Common myeloid progenitor, CD34-positive (primary cell): ENCODE measurements at regions not wholly inside any gene's neighbourhood (a gene's known extent, or its start where the extent isn't known, plus 50 kb on each side); places are given as distances from the start of the nearest gene placed in this dataset.

Source experiments
- CTCF ChIA-PET: fragments of 350-600 bp; sonication (Branson Sonifier 250); formaldehyde crosslinking; loops from one replicate; lab custom pipeline; 2021; ENCODE audit warnings: antibody characterized with exemption; lab: Charles Lee
- POLR2A ChIA-PET: fragments of 350-600 bp; sonication (Branson Sonifier 250); formaldehyde crosslinking; loops from one replicate; lab custom pipeline; 2021; ENCODE audit warnings: antibody characterized with exemption; lab: Charles Lee
- DNase-seq, 3 donors: peaks; one replicate each; pipeline versions ENCODE4 v3.0.0 to v3.0.0-alpha.2; 2013
- H3K27ac ChIP-seq, 2 experiments: 1 replicate in 1 of 2; 2 replicates in 1 of 2; pipeline ENCODE4 v1.7.0; 2013; ENCODE audit warnings: inconsistent platforms in 2 of 2, low read length in 2 of 2, mild to moderate bottlenecking in 2 of 2, low read depth in 1 of 2, moderate library complexity in 1 of 2; ENCODE audit not compliant: severe bottlenecking in 2 of 2, insufficient read depth in 1 of 2, poor library complexity in 1 of 2
- H3K27me3 ChIP-seq, 5 experiments: replicated peaks in 2 of 5; 1 replicate in 3 of 5; 2 replicates in 2 of 5; pipeline versions ENCODE4 v1.6.1 to v1.7.0; 2013; ENCODE audit warnings: low read length in 4 of 5, mild to moderate bottlenecking in 2 of 5, moderate library complexity in 2 of 5, inconsistent platforms in 1 of 5; ENCODE audit not compliant: insufficient read depth in 5 of 5, control insufficient read depth in 4 of 5
- H3K36me3 ChIP-seq, 4 experiments: 1 replicate in 2 of 4; 2 replicates in 2 of 4; pipeline versions ENCODE4 v1.6.1 to v1.7.0; 2013; ENCODE audit warnings: low read length in 3 of 4, control low read depth in 1 of 4, mild to moderate bottlenecking in 1 of 4; ENCODE audit not compliant: control insufficient read depth in 4 of 4, insufficient read depth in 4 of 4
- H3K4me1 ChIP-seq, 4 experiments: 1 replicate in 3 of 4; 2 replicates in 1 of 4; pipeline versions ENCODE4 v1.6.1 to v1.7.1; 2013; ENCODE audit warnings: low read length in 3 of 4, mild to moderate bottlenecking in 3 of 4, control low read depth in 1 of 4, inconsistent platforms in 1 of 4, moderate library complexity in 1 of 4; ENCODE audit not compliant: control insufficient read depth in 4 of 4, insufficient read depth in 4 of 4; ENCODE audit errors: control extremely low read depth in 1 of 4
- H3K4me3 ChIP-seq, 7 experiments: 1 replicate in 4 of 7; 2 replicates in 3 of 7; pipeline versions ENCODE4 v1.5.1 to v1.7.0; 2013; ENCODE audit warnings: mild to moderate bottlenecking in 7 of 7, low read length in 6 of 7, moderate library complexity in 6 of 7, inconsistent platforms in 2 of 7, low read depth in 2 of 7, control low read depth in 1 of 7; ENCODE audit not compliant: insufficient read depth in 4 of 7, control insufficient read depth in 1 of 7; ENCODE audit errors: extremely low read depth in 1 of 7
- H3K9me3 ChIP-seq, 5 experiments: 1 replicate in 4 of 5; 2 replicates in 1 of 5; pipeline versions ENCODE4 v1.6.1 to v1.7.1; 2013; ENCODE audit warnings: low read length in 4 of 5, mild to moderate bottlenecking in 2 of 5, inconsistent platforms in 1 of 5, low read depth in 1 of 5, moderate library complexity in 1 of 5; ENCODE audit not compliant: control insufficient read depth in 4 of 5, insufficient read depth in 2 of 5; ENCODE audit errors: control extremely low read depth in 1 of 5
- WGBS: methylation state at CpG from one replicate; pipeline ENCODE4 v1.1.5; 2013; ENCODE audit not compliant: insufficient coverage; 5-methylcytosine and 5-hydroxymethylcytosine counted together

- Histone ChIP-seq H3K9me3 (no peaks in the 10 kb centered on the region), H3K27ac (no peak overlapping the region), H3K27me3 (no peaks in the 10 kb centered on the region), H3K4me3 (no peak overlapping the region), H3K4me1 (no peaks in the 10 kb centered on the region), H3K36me3 (no peaks in the 10 kb centered on the region)
- CTCF ChIA-PET: no interaction called here
- DNase-seq: no peak
- POLR2A ChIA-PET: no interaction called here
- WGBS: 100% methylated on average over 4 of the region's 5 CpGs
These were observed 141.4 kb downstream of the KCNRG start for GRCh38 chr13:50156561-50157127.

DNA sequence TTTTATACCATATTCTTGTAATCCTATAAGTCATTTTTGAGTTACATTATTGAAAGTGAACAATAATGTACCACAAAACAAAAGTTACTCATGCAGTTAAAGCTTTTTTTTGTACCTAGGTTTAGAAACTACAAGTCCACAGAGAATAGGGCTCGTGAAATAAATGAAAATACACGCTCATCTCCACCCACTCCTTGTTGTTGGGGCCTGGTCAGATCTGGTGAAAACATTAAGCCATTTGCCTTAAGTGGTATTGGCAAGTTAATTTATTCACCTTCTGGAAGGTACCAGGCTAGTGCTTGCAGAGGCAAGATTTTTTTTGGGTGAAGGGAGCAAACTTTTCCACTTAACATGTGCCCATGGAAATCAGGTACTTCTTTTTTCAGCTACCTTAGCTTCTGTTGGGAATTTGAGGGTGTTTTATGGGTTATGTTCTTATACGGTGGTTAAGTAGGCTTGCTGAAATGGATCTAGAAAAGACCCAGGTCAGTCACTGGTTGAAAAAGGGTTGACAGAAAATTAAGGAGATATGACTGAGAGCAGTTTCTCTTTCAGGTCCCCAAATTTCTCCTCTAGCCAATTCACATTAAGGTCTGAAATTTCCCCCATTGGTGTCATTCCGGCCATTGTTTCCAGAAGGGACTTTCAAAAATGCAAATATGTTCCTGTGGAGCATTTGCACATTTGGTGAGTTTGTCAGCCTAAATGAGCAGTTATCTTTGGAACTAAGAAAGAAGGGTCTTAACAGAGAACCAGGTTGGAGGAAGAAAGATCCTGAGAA, 143.3 kb downstream of the KCNRG start:
- 85% methylated on average over 4 of the region's 4 CpGs for WGBS
- Histone ChIP-seq H3K4me1 (no peaks in the 10 kb centered on the region), H3K9me3 (no peaks in the 10 kb centered on the region), H3K4me3 (no peak overlapping the region), H3K27ac (no peak overlapping the region), H3K36me3 (no peaks in the 10 kb centered on the region), H3K27me3 (no peaks in the 10 kb centered on the region)
- DNase-seq: no peak
- ChIA-PET POLR2A (no interaction called here), CTCF (interaction anchor here (0.7 to 1.0 kb wide), 2 partner anchors 9 to 18 kb away, joined by 3 to 4 read pairs; no protein-coding TSS in a partner anchor)

DNA sequence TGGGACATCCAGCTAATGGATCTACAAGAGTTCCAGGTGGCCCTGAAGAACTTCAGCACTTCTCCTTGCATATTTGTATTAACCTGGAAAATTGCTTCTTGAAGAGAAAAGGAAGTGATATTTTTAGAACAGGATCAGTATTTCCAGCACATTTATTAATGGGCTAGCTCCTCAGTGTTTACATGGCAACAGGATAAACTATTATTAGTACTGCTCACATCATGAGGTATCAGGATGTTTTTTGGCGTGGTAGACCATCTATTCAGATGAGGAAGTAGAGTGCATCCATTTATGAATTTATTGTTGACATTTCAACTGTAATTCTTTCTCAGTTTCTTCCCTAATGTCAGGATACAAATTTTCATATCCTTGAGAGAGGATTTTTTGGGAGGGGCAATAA, 144.4 kb downstream of the KCNRG start:
- ChIA-PET CTCF (interaction anchor here (1.0 kb wide), 1 partner anchor 10 kb away, joined by 4 read pairs; no protein-coding TSS in a partner anchor), POLR2A (no interaction called here)
- Histone ChIP-seq H3K9me3 (no peaks in the 10 kb centered on the region), H3K36me3 (no peaks in the 10 kb centered on the region), H3K4me3 (no peak overlapping the region), H3K27ac (no peak overlapping the region), H3K4me1 (no peaks in the 10 kb centered on the region), H3K27me3 (no peaks in the 10 kb centered on the region)
- WGBS: no CpG with 5 or more reads among the region's 1 CpG
- no peak for DNase-seq

- H3K27ac ChIP-seq: no peak overlapping the region
- CTCF ChIA-PET: no interaction called here
- WGBS: 100% methylated on average over 1 of the region's 2 CpGs
- POLR2A ChIA-PET: no interaction called here
- no peaks in the 10 kb centered on the region for H3K36me3 ChIP-seq
- H3K9me3 ChIP-seq: no peaks in the 10 kb centered on the region
- H3K27me3 ChIP-seq: no peaks in the 10 kb centered on the region
- H3K4me3 ChIP-seq: no peak overlapping the region
- H3K4me1 ChIP-seq: no peaks in the 10 kb centered on the region
- DNase-seq: no peak
These were observed 145.8 kb downstream of the KCNRG start for GRCh38 chr13:50161052-50161451.

DNA sequence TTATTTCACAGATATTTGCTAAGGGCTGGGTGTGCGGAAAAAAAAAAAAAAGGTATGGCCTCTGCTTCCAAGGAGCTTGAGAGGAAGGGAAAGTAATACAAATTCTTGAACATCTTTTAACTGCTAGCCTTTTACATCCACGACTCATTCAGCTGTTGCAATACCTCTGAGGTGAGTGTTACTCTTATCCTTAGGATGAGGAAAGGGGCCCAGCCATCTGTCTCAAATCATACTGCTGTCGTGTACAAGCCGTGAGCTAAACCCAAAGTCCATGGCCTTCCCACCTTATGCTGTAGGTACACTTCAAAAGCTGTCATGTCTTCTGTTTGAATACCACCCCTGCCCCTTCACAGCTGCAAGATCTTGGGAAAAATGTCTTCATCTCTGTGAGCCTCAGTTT, 146.8 kb downstream of the KCNRG start:
- no peak overlapping the region for H3K4me3 ChIP-seq
- DNase-seq: no peak
- H3K4me1 ChIP-seq: no peaks in the 10 kb centered on the region
- no peak overlapping the region for H3K27ac ChIP-seq
- CTCF ChIA-PET: interaction anchor here (0.6 kb wide), 1 partner anchor 681 kb away, joined by 3 read pairs; no protein-coding TSS in a partner anchor
- POLR2A ChIA-PET: no interaction called here
- no peaks in the 10 kb centered on the region for H3K9me3 ChIP-seq
- 100% methylated on average over 1 of the region's 4 CpGs for WGBS
- no peaks in the 10 kb centered on the region for H3K27me3 ChIP-seq
- no peaks in the 10 kb centered on the region for H3K36me3 ChIP-seq

DNA sequence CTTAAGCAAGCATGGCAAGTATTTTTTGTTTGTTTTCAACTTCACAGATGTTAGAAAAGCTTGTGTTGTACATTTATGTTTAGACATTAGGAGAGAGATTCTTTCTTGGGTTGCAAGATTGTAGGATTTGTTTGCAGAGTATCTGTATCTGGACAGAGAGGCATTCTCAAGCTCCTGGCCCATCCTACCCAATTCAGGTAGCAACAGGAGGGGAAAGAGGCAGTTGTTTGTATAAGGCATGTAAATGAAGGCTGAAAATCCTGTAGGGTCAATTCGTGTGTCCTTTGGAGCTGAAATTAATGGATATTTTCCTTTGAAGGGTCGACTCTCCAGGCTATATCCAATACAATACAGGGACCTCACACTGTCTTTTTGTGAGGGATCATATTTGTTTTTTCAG, 147.3 kb downstream of the KCNRG start:
- Histone ChIP-seq H3K4me3 (no peak overlapping the region), H3K9me3 (no peaks in the 10 kb centered on the region), H3K36me3 (no peaks in the 10 kb centered on the region), H3K27me3 (no peaks in the 10 kb centered on the region), H3K27ac (no peak overlapping the region), H3K4me1 (no peaks in the 10 kb centered on the region)
- no peak for DNase-seq
- WGBS: no CpG with 5 or more reads among the region's 2 CpGs
- ChIA-PET CTCF (interaction anchor here (0.6 to 0.9 kb wide), 2 partner anchors 24 to 680 kb away, joined by 3 read pairs; no protein-coding TSS in a partner anchor), POLR2A (no interaction called here)

DNA sequence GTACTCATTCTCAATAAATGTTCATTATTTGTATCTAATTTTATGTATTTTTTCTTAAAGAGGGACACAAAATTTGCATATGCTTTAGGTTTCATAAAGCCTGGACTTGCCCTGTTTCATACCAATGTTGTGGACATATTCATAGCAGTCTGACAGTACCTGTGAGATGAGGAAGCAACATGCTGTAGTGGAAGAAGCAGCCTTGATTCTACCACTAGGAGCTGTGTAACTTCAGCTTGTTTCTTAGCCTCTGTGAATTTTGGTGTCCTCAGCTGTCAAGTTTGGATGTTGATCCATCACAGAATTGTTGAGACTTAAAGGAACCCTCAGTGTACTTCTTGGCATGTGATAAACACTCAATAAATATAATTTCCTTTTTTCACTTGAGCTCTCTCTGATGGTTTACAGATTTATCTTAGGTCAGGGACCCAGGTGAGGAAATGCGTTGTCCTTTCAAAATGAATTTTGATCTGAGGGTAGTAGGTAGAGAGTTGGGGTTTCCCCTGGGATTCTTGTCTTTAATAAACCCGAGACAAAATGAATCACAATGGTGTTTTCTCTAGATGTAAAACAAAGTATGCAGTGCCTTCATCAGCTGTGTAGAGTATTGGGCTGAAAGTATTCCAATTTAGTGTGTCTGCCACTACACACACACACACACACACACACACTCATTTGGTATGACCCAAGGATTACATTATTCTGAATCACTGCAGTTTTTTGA, 152.1 kb downstream of the KCNRG start:
- ChIA-PET CTCF (no interaction called here), POLR2A (no interaction called here)
- peak in 1 of 3 donors; percentile 8 for DNase-seq
- Histone ChIP-seq H3K4me1 (no peaks in the 10 kb centered on the region), H3K27me3 (no peaks in the 10 kb centered on the region), H3K9me3 (no peaks in the 10 kb centered on the region), H3K27ac (no peak overlapping the region), H3K36me3 (no peaks in the 10 kb centered on the region), H3K4me3 (no peak overlapping the region)
- 90% methylated on average over 2 of the region's 2 CpGs for WGBS
